Uterus (tissue), 2 donors: ENCODE measurements at regions not wholly inside any gene's neighbourhood (a gene's known extent, or its start where the extent isn't known, plus 50 kb on each side); places are given as distances from the start of the nearest gene placed in this dataset.

ENCODE experiments used
- POLR2A ChIP-seq, 2 donors: fragments of 450-650 bp; IDR thresholded peaks; one replicate each; pipeline ENCODE4 v1.6.1; 2016; ENCODE audit warnings: antibody characterized with exemption in 2 of 2, mild to moderate bottlenecking in 1 of 2, moderate library complexity in 1 of 2
- TF ChIP-seq, protein P1 (sequence below), 4 experiments: fragments of 200-600 bp in 2 of 4; fragments of 450-650 bp in 2 of 4; sonication (generic) in 2 of 4; IDR thresholded peaks; one replicate each; pipeline ENCODE4 v1.5.1; 2016 to 2019; ENCODE audit warnings: antibody characterized with exemption in 4 of 4, mild to moderate bottlenecking in 2 of 4, moderate library complexity in 1 of 4

DNA sequence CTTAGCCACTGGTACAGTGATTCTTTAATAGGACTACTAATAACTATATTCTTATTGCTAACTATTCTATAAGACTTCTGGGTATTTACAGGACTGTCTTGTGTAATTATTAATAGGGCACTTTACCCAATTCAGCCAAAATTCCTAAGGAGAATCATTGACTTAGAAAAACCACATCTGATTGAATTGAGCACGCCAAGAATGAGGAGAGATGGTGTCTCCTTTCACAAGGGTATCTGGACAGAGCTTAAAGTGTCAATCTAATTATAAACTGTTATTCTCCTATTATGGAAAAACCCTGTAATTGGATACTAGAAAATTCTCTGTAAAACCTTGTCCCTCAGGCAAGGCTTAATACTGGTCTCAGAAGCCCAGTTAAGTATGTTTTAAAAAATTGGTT, 111.1 kb upstream of the TLL1 start:
- no peak for TF ChIP-seq POLR2A (IDR thresholded peaks at IDR 0.05)
- TF ChIP-seq, protein P1, sequence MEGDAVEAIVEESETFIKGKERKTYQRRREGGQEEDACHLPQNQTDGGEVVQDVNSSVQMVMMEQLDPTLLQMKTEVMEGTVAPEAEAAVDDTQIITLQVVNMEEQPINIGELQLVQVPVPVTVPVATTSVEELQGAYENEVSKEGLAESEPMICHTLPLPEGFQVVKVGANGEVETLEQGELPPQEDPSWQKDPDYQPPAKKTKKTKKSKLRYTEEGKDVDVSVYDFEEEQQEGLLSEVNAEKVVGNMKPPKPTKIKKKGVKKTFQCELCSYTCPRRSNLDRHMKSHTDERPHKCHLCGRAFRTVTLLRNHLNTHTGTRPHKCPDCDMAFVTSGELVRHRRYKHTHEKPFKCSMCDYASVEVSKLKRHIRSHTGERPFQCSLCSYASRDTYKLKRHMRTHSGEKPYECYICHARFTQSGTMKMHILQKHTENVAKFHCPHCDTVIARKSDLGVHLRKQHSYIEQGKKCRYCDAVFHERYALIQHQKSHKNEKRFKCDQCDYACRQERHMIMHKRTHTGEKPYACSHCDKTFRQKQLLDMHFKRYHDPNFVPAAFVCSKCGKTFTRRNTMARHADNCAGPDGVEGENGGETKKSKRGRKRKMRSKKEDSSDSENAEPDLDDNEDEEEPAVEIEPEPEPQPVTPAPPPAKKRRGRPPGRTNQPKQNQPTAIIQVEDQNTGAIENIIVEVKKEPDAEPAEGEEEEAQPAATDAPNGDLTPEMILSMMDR (IDR thresholded peaks at IDR 0.05) = no peak
